ENCODE measurements at regions not wholly inside any gene's neighbourhood (a gene's known extent, or its start where the extent isn't known, plus 50 kb on each side); places are given as distances from the start of the nearest gene placed in this dataset.

- TF ChIP-seq CTCF (IDR thresholded peaks at IDR 0.05) = no peak
- no peak for TF ChIP-seq POLR2A (IDR thresholded peaks at IDR 0.05)
Observed at GRCh38 chr3:152089528-152089927, 179.2 kb upstream of the MBNL1 start.

All from esophagus squamous epithelium (tissue), 4 donors.